Peyer's patch (tissue), 4 donors: ENCODE measurements at regions not wholly inside any gene's neighbourhood (a gene's known extent, or its start where the extent isn't known, plus 50 kb on each side); places are given as distances from the start of the nearest gene placed in this dataset.

Experiments
- POLR2A ChIP-seq, 2 donors: fragments of 450-650 bp; IDR thresholded peaks; one replicate each; pipeline ENCODE4 v1.5.1; 2017; ENCODE audit warnings: antibody characterized with exemption in 2 of 2, mild to moderate bottlenecking in 2 of 2, moderate library complexity in 2 of 2
- TF ChIP-seq, protein P1 (sequence below), 6 experiments: fragments of 450-650 bp in 4 of 6; fragments of 200-600 bp in 2 of 6; sonication (generic) in 1 of 6; IDR thresholded peaks; one replicate each; pipeline ENCODE4 v1.5.1; 2017 to 2019; ENCODE audit warnings: antibody characterized with exemption in 6 of 6, mild to moderate bottlenecking in 3 of 6, moderate library complexity in 1 of 6

DNA sequence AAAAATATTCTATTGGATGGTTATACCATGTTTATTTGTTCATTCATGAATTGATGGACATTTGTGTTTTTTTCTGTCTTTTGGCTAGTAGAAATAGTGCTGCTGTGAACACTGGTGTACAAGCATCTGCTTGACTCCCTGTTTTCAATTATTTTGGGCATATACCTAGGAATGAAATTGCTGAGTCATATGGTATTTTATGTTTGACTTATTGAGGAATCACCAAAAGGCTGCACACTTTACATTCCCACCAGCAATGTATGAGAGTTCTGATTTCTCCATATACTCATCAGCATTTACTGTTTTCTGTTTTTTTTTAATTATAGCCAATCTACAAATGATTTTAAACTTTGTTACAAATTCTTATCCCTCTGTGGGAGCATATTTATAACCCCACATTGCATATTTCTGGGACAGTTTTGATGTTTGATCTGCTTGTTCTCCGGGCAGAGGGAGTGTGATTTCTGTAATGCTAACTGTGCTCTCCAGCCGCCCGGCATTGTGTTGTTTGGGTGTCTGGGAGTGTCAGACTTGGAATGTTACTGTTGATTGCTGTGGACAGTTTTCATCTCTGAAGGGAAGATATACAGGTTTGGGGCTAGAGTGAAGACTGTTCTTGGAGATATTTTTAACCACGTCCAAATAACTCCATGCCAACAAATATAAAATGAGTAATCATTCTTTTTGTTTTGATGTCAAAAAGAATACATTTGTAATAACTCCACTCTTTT, 60.5 kb upstream of the PGRMC2 start:
- TF ChIP-seq, protein P1, sequence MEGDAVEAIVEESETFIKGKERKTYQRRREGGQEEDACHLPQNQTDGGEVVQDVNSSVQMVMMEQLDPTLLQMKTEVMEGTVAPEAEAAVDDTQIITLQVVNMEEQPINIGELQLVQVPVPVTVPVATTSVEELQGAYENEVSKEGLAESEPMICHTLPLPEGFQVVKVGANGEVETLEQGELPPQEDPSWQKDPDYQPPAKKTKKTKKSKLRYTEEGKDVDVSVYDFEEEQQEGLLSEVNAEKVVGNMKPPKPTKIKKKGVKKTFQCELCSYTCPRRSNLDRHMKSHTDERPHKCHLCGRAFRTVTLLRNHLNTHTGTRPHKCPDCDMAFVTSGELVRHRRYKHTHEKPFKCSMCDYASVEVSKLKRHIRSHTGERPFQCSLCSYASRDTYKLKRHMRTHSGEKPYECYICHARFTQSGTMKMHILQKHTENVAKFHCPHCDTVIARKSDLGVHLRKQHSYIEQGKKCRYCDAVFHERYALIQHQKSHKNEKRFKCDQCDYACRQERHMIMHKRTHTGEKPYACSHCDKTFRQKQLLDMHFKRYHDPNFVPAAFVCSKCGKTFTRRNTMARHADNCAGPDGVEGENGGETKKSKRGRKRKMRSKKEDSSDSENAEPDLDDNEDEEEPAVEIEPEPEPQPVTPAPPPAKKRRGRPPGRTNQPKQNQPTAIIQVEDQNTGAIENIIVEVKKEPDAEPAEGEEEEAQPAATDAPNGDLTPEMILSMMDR (IDR thresholded peaks at IDR 0.05), result no peak
- TF ChIP-seq POLR2A (IDR thresholded peaks at IDR 0.05), result no peak
